DOHH2 (cell line): ENCODE measurements at regions not wholly inside any gene's neighbourhood (a gene's known extent, or its start where the extent isn't known, plus 50 kb on each side); places are given as distances from the start of the nearest gene placed in this dataset.

ENCODE experiments used
- H3F3A ChIP-seq: fragments of 200-600 bp; sonication (generic), shearing (Covaris generic); 2 replicates; pipeline ENCODE4 v1.6.0; 2016; ENCODE audit warnings: antibody characterized with exemption, mild to moderate bottlenecking; ENCODE audit not compliant: control insufficient read depth, insufficient read depth
- H3K27ac ChIP-seq: fragments of 200-600 bp; sonication (generic); 2 replicates; pipeline ENCODE4 v1.5.1; 2014; ENCODE audit warnings: low read depth, mild to moderate bottlenecking, low read length, moderate library complexity
- H3K27me3 ChIP-seq: fragments of 200-600 bp; sonication (generic); 2 replicates; pipeline ENCODE4 v1.6.1; 2014; ENCODE audit warnings: mild to moderate bottlenecking, low read length, mixed read lengths; ENCODE audit not compliant: control insufficient read depth
- H3K36me3 ChIP-seq: fragments of 200-600 bp; sonication (generic); 2 replicates; pipeline ENCODE4 v1.6.1; 2014; ENCODE audit warnings: mild to moderate bottlenecking, low read length, moderate library complexity, mixed read lengths; ENCODE audit not compliant: control insufficient read depth
- H3K4me1 ChIP-seq: fragments of 200-600 bp; sonication (generic); 2 replicates; pipeline ENCODE4 v1.6.1; 2014; ENCODE audit warnings: mild to moderate bottlenecking, low read length, mixed read lengths; ENCODE audit not compliant: control insufficient read depth
- H3K4me2 ChIP-seq: fragments of 200-600 bp; sonication (generic); 2 replicates; pipeline ENCODE4 v1.6.0; 2014; ENCODE audit warnings: mild to moderate bottlenecking, low read length, moderate library complexity
- H3K4me3 ChIP-seq: fragments of 200-600 bp; sonication (generic); 2 replicates; pipeline ENCODE4 v1.5.1; 2014; ENCODE audit warnings: mild to moderate bottlenecking, low read length, mixed read lengths
- H3K79me2 ChIP-seq: fragments of 200-600 bp; sonication (generic); 2 replicates; pipeline ENCODE4 v1.6.1; 2014; ENCODE audit warnings: mild to moderate bottlenecking, low read length, mixed read lengths; ENCODE audit not compliant: control insufficient read depth
- H3K9me2 ChIP-seq: fragments of 200-600 bp; sonication (generic); replicated peaks from 2 replicates; pipeline ENCODE4 v1.6.1; 2014; ENCODE audit warnings: mild to moderate bottlenecking, low read length, mixed read lengths; ENCODE audit not compliant: control insufficient read depth
- H3K9me3 ChIP-seq: fragments of 200-600 bp; sonication (generic); 2 replicates; pipeline ENCODE4 v1.6.1; 2014; ENCODE audit warnings: antibody characterized with exemption, low read length, mixed read lengths; ENCODE audit not compliant: control insufficient read depth, insufficient read depth
- H4K20me1 ChIP-seq: fragments of 200-600 bp; sonication (generic); 2 replicates; pipeline ENCODE4 v1.6.0; 2014; ENCODE audit warnings: low read depth, mild to moderate bottlenecking, antibody characterized with exemption, low read length, moderate library complexity; ENCODE audit not compliant: control insufficient read depth, insufficient read depth
- EZH2phosphoT487 ChIP-seq: fragments of 200-600 bp; sonication (generic); IDR thresholded peaks from 2 replicates; pipeline ENCODE4 v1.6.1; 2017; ENCODE audit warnings: borderline replicate concordance, mild to moderate bottlenecking, antibody characterized with exemption, low read length, moderate library complexity, mixed read lengths
- TF ChIP-seq, protein P1 (sequence below): fragments of 200-600 bp; sonication (generic); IDR thresholded peaks from one replicate; pipeline ENCODE4 v1.5.1; 2014; ENCODE audit warnings: antibody characterized with exemption, mild to moderate bottlenecking, low read depth, low read length; ENCODE audit not compliant: poor library complexity, severe bottlenecking

DNA sequence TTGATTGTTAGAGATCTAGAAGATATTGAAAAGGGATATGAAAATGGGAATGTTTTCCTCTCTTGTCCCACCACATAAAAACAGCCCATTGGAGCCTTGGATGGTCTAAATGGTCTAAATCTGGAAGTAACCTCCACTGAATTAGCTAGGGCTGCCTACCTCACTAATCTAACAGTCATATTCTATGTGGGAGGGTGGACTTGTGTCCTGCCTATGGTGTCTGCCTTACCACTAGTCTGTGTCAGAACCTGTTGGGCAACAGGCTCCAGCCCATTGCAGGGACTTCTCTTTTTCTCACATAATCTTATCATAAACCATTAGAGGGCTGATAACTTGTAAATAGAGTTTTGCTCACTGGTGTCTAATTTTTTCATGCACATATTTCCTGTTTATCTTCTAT lies 548.8 kb upstream of the CDH18 start:
- H3K27ac ChIP-seq = no peak overlapping the region
- H3K27me3 ChIP-seq = no peaks in the 10 kb centered on the region
- TF ChIP-seq EZH2phosphoT487 = no peak
- TF ChIP-seq, protein P1, sequence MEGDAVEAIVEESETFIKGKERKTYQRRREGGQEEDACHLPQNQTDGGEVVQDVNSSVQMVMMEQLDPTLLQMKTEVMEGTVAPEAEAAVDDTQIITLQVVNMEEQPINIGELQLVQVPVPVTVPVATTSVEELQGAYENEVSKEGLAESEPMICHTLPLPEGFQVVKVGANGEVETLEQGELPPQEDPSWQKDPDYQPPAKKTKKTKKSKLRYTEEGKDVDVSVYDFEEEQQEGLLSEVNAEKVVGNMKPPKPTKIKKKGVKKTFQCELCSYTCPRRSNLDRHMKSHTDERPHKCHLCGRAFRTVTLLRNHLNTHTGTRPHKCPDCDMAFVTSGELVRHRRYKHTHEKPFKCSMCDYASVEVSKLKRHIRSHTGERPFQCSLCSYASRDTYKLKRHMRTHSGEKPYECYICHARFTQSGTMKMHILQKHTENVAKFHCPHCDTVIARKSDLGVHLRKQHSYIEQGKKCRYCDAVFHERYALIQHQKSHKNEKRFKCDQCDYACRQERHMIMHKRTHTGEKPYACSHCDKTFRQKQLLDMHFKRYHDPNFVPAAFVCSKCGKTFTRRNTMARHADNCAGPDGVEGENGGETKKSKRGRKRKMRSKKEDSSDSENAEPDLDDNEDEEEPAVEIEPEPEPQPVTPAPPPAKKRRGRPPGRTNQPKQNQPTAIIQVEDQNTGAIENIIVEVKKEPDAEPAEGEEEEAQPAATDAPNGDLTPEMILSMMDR = no peak
- no peaks in the 10 kb centered on the region for H3K4me1 ChIP-seq
- no peaks in the 10 kb centered on the region for H3K9me2 ChIP-seq
- no peak overlapping the region for H3K4me3 ChIP-seq
- no peaks in the 10 kb centered on the region for H3K79me2 ChIP-seq
- no peak overlapping the region for H3K4me2 ChIP-seq
- no peaks in the 10 kb centered on the region for H3F3A ChIP-seq
- no peaks in the 10 kb centered on the region for H3K36me3 ChIP-seq
- no peaks in the 10 kb centered on the region for H4K20me1 ChIP-seq
- H3K9me3 ChIP-seq = no peaks in the 10 kb centered on the region

DNA sequence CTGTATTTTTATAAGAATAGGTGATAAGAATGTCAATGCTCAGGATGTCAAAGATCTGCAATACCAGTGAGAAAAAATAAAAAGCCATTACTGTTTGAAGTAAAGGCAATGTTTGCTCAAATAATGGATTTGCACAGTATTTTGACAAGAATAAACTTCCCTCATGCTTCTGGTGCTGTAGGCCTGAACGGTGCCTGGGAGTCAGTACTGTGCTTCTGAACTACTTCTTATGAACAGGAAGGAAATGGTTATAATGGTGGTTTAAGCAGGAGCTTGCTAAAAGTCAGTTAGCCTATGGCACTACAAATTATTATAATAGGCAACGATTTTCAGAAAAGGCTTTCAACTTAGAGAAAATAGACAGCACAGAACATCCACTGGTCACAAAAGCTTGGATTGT lies 548.3 kb upstream of the CDH18 start:
- Histone ChIP-seq H3K4me1 (no peaks in the 10 kb centered on the region), H3K9me2 (no peaks in the 10 kb centered on the region), H3F3A (no peaks in the 10 kb centered on the region), H3K9me3 (no peaks in the 10 kb centered on the region), H3K36me3 (no peaks in the 10 kb centered on the region), H3K79me2 (no peaks in the 10 kb centered on the region), H3K4me3 (no peak overlapping the region), H3K27me3 (no peaks in the 10 kb centered on the region), H4K20me1 (no peaks in the 10 kb centered on the region), H3K27ac (no peak overlapping the region), H3K4me2 (no peak overlapping the region)
- no peak for TF ChIP-seq EZH2phosphoT487
- TF ChIP-seq, protein P1 = no peak

DNA sequence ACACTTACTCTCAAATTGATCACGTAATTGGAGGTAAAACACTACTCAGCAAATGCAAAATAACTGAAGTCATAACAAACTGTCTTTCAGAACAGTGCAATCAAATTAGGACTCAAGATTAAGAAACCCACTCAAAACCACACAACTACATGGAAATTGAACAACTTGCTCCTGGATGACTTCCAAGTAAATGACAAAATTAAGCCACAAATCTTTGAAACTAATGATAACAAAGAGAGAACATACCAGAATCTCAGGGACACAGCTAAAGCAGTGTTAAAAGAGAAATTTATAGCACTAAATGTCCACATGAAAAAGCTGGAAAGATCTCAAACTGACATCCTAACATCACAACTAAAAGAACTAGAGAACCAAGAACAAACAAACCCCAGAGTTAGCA lies 540.5 kb upstream of the CDH18 start:
- TF ChIP-seq EZH2phosphoT487 = no peak
- TF ChIP-seq, protein P1 = no peak
- no peaks in the 10 kb centered on the region for H4K20me1 ChIP-seq
- no peaks in the 10 kb centered on the region for H3K9me3 ChIP-seq
- H3K4me2 ChIP-seq = no peak overlapping the region
- H3K79me2 ChIP-seq = no peaks in the 10 kb centered on the region
- H3K27ac ChIP-seq = no peak overlapping the region
- H3K4me1 ChIP-seq = no peaks in the 10 kb centered on the region
- H3F3A ChIP-seq = no peaks in the 10 kb centered on the region
- no peak overlapping the region for H3K4me3 ChIP-seq
- no peaks in the 10 kb centered on the region for H3K9me2 ChIP-seq
- no peaks in the 10 kb centered on the region for H3K36me3 ChIP-seq
- H3K27me3 ChIP-seq = no peaks in the 10 kb centered on the region
